Panc1 (cell line): ENCODE measurements at regions not wholly inside any gene's neighbourhood (a gene's known extent, or its start where the extent isn't known, plus 50 kb on each side); places are given as distances from the start of the nearest gene placed in this dataset.

Experiments used
- ATAC-seq: fragments of 200-7000 bp; cut with Tn5 transposase; 2 replicates; pipeline ENCODE4 v1.9.1; 2020; ENCODE audit warnings: mild to moderate bottlenecking, moderate library complexity
- BruUV-seq: library from RNA; stranded (reverse); fragments of 400-500 nt; replicated peaks from 2 replicates; lab custom pipeline; 2021; lab: Mats Ljungman, UMichigan
- CTCF ChIA-PET: fragments of 300-600 bp; sonication (Branson Sonifier 250); formaldehyde crosslinking; loops from one replicate; lab custom pipeline; 2022; ENCODE audit warnings: antibody characterized with exemption; lab: Charles Lee
- POLR2A ChIA-PET: fragments of 300-600 bp; sonication (Branson Sonifier 250); formaldehyde crosslinking; loops from one replicate; lab custom pipeline; 2022; ENCODE audit warnings: antibody characterized with exemption; lab: Charles Lee
- DNase-seq: peaks from one replicate; pipeline ENCODE4 v3.0.0-alpha.2; 2010; ENCODE audit warnings: low read depth, low spot score
- H3K27ac ChIP-seq: 2 replicates; pipeline ENCODE4 v1.5.1; 2011; ENCODE audit warnings: mild to moderate bottlenecking, low read length, inconsistent platforms
- H3K27me3 ChIP-seq: fragments of 200-500 bp; sonication (Bioruptor generic); 2 replicates; pipeline ENCODE4 v1.6.0; 2014; ENCODE audit warnings: low read length, inconsistent platforms; ENCODE audit not compliant: control insufficient read depth, insufficient read depth
- H3K36me3 ChIP-seq: fragments of 200-500 bp; sonication (Bioruptor generic); 2 replicates; pipeline ENCODE4 v1.5.1; 2014; ENCODE audit warnings: inconsistent platforms, mild to moderate bottlenecking, low read length, moderate library complexity; ENCODE audit not compliant: control insufficient read depth, insufficient read depth
- H3K4me1 ChIP-seq: 2 replicates; pipeline ENCODE4 v1.5.1; 2011; ENCODE audit warnings: inconsistent platforms, mild to moderate bottlenecking, low read length, moderate library complexity; ENCODE audit not compliant: control insufficient read depth, insufficient read depth
- H3K4me3 ChIP-seq, 2 experiments: 2 replicates each; pipeline ENCODE4 v1.5.1; 2011 to 2012; ENCODE audit warnings: low read depth in 2 of 2, low read length in 2 of 2, mild to moderate bottlenecking in 2 of 2, inconsistent platforms in 1 of 2, moderate library complexity in 1 of 2
- H3K9me3 ChIP-seq: fragments of 200-500 bp; sonication (Bioruptor generic); 2 replicates; pipeline ENCODE4 v1.5.1; 2014; ENCODE audit warnings: low read depth, mild to moderate bottlenecking, inconsistent platforms, low read length, moderate library complexity; ENCODE audit not compliant: control insufficient read depth, insufficient read depth
- POLR2AphosphoS5 ChIP-seq: IDR thresholded peaks from 2 replicates; pipeline ENCODE4 v1.6.1; 2012; ENCODE audit warnings: mild to moderate bottlenecking, low read depth, low read length, moderate library complexity
- SIN3A ChIP-seq: IDR thresholded peaks from 2 replicates; pipeline ENCODE4 v1.6.1; 2012; ENCODE audit warnings: low read depth, mild to moderate bottlenecking, low read length, moderate library complexity, borderline replicate concordance; ENCODE audit not compliant: insufficient read depth
- TCF7L2 ChIP-seq: IDR thresholded peaks from 2 replicates; pipeline ENCODE4 v1.6.1; 2011; ENCODE audit warnings: mild to moderate bottlenecking, low read depth, low read length, inconsistent platforms
- in situ Hi-C: cut with HindIII; loops from 2 replicates; pipeline ENCODE4 v1.10.0; 2016; ENCODE audit warnings: low sequenced_read_pairs, low pct_unique_long_range_greater_than_20kb
- intact Hi-C: fragments of 100-400 bp; cut with micrococcal nuclease; formaldehyde crosslinking; loops from one replicate; pipeline ENCODE4 v1.10.0; 2022; ENCODE audit not compliant: unreplicated experiment
- TF ChIP-seq, protein P1 (sequence below): fragments of 450-650 bp; IDR thresholded peaks from 2 replicates; pipeline ENCODE4 v1.5.1; 2017; ENCODE audit warnings: mild to moderate bottlenecking
- TF ChIP-seq, protein P2 (sequence below), 2 experiments: IDR thresholded peaks; 2 replicates each; pipeline ENCODE4 v1.6.1; 2011 to 2012; ENCODE audit warnings: low read depth in 2 of 2, control low read depth in 1 of 2, low read length in 1 of 2, mild to moderate bottlenecking in 1 of 2, moderate library complexity in 1 of 2; ENCODE audit not compliant: insufficient read depth in 1 of 2

GRCh38 chr20:48354903-48355302 is 472.9 kb downstream of the PREX1 start:
- Histone ChIP-seq H3K36me3 (no peaks in the 10 kb centered on the region), H3K27me3 (no peaks in the 10 kb centered on the region; the same call in 1 of the 2 replicates), H3K9me3 (no peaks in the 10 kb centered on the region), H3K27ac (no peak overlapping the region), H3K4me3 (no peak overlapping the region), H3K4me1 (no peaks in the 10 kb centered on the region)
- ATAC-seq = no peak
- BruUV-seq = no TSS peak
- intact Hi-C loops = no loop called here
- no peak for DNase-seq
- in situ Hi-C loops = no loop called here
- POLR2A ChIA-PET = no interaction called here
- CTCF ChIA-PET = no interaction called here
- TF ChIP-seq SIN3A (no peak), TCF7L2 (no peak), POLR2AphosphoS5 (no peak)
- TF ChIP-seq, protein P1, sequence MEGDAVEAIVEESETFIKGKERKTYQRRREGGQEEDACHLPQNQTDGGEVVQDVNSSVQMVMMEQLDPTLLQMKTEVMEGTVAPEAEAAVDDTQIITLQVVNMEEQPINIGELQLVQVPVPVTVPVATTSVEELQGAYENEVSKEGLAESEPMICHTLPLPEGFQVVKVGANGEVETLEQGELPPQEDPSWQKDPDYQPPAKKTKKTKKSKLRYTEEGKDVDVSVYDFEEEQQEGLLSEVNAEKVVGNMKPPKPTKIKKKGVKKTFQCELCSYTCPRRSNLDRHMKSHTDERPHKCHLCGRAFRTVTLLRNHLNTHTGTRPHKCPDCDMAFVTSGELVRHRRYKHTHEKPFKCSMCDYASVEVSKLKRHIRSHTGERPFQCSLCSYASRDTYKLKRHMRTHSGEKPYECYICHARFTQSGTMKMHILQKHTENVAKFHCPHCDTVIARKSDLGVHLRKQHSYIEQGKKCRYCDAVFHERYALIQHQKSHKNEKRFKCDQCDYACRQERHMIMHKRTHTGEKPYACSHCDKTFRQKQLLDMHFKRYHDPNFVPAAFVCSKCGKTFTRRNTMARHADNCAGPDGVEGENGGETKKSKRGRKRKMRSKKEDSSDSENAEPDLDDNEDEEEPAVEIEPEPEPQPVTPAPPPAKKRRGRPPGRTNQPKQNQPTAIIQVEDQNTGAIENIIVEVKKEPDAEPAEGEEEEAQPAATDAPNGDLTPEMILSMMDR = no peak
- TF ChIP-seq, protein P2, sequence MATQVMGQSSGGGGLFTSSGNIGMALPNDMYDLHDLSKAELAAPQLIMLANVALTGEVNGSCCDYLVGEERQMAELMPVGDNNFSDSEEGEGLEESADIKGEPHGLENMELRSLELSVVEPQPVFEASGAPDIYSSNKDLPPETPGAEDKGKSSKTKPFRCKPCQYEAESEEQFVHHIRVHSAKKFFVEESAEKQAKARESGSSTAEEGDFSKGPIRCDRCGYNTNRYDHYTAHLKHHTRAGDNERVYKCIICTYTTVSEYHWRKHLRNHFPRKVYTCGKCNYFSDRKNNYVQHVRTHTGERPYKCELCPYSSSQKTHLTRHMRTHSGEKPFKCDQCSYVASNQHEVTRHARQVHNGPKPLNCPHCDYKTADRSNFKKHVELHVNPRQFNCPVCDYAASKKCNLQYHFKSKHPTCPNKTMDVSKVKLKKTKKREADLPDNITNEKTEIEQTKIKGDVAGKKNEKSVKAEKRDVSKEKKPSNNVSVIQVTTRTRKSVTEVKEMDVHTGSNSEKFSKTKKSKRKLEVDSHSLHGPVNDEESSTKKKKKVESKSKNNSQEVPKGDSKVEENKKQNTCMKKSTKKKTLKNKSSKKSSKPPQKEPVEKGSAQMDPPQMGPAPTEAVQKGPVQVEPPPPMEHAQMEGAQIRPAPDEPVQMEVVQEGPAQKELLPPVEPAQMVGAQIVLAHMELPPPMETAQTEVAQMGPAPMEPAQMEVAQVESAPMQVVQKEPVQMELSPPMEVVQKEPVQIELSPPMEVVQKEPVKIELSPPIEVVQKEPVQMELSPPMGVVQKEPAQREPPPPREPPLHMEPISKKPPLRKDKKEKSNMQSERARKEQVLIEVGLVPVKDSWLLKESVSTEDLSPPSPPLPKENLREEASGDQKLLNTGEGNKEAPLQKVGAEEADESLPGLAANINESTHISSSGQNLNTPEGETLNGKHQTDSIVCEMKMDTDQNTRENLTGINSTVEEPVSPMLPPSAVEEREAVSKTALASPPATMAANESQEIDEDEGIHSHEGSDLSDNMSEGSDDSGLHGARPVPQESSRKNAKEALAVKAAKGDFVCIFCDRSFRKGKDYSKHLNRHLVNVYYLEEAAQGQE (IDR thresholded peaks at IDR 0.05; ENCODE audit: insufficient read depth in 1 of 2, low read depth in 2 of 2, low read length in 1 of 2) = no peak

GRCh38 chr20:48354320-48354876 is 473.4 kb downstream of the PREX1 start:
- no peak for ATAC-seq
- CTCF ChIA-PET = no interaction called here
- TF ChIP-seq SIN3A (no peak), POLR2AphosphoS5 (no peak), TCF7L2 (no peak)
- TF ChIP-seq, protein P1 = no peak
- TF ChIP-seq, protein P2 (IDR thresholded peaks at IDR 0.05; ENCODE audit: insufficient read depth in 1 of 2, low read depth in 2 of 2, low read length in 1 of 2) = no peak

More at GRCh38 chr20:48354320-48354876, 473.4 kb downstream of the PREX1 start:
- DNase-seq = no peak
- Histone ChIP-seq H3K9me3 (no peaks in the 10 kb centered on the region), H3K27me3 (peaks cover 4% of the 10 kb centered on the region; the same call in 1 of the 2 replicates), H3K4me3 (no peak overlapping the region), H3K36me3 (no peaks in the 10 kb centered on the region), H3K4me1 (no peaks in the 10 kb centered on the region), H3K27ac (no peak overlapping the region)
- BruUV-seq = no TSS peak
- in situ Hi-C loops = no loop called here
- intact Hi-C loops = no loop called here
- POLR2A ChIA-PET = no interaction called here
